ENCODE measurements at regions not wholly inside any gene's neighbourhood (a gene's known extent, or its start where the extent isn't known, plus 50 kb on each side); places are given as distances from the start of the nearest gene placed in this dataset.

DNA sequence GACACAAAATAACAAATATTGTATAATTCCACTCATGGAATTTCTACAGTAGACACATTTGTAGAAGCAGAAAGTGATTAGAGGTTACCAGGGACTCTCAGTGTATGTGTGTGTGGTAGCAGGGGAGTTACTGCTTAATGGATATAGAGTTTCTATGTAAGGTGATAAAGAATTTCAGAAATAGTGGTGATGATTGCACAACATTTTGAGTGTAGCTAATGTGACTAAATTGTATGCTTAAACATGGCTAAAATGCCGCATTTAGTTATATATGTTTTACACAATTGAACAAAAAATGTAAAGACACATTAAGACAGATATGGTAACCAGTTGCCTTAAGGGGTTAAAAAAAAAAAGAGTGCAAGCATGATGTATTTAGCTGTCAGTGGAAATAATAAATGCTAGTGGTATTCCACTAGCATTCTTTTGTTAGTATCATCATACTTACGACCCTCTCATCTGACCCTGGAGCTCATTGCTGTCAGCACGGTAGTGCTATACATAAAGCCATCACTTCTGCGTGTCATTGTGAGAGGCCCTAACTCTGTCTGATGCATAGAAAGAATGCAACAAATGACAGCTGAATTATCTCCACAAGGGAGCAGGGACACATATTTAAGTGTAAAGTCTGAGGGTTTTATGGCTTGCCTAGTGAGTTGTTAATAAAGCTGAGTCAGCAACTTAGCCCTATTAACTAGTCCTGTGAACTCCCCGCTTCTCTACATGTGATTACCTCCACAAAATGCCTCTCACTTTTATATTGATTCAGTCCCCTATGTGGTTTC is 134.1 kb upstream of the RXFP2 start:
- TF ChIP-seq, protein P1, sequence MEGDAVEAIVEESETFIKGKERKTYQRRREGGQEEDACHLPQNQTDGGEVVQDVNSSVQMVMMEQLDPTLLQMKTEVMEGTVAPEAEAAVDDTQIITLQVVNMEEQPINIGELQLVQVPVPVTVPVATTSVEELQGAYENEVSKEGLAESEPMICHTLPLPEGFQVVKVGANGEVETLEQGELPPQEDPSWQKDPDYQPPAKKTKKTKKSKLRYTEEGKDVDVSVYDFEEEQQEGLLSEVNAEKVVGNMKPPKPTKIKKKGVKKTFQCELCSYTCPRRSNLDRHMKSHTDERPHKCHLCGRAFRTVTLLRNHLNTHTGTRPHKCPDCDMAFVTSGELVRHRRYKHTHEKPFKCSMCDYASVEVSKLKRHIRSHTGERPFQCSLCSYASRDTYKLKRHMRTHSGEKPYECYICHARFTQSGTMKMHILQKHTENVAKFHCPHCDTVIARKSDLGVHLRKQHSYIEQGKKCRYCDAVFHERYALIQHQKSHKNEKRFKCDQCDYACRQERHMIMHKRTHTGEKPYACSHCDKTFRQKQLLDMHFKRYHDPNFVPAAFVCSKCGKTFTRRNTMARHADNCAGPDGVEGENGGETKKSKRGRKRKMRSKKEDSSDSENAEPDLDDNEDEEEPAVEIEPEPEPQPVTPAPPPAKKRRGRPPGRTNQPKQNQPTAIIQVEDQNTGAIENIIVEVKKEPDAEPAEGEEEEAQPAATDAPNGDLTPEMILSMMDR (conservative IDR thresholded peaks at IDR 0.05; ENCODE audit: low read depth, low read length) = no peak
- no peak for TF ChIP-seq EZH2 (IDR thresholded peaks at IDR 0.05; ENCODE audit: low read length, unreplicated experiment)
- no peak for TF ChIP-seq EZH2phosphoT487 (IDR thresholded peaks at IDR 0.05; ENCODE audit: borderline replicate concordance, low read length)
